ENCODE measurements at regions not wholly inside any gene's neighbourhood (a gene's known extent, or its start where the extent isn't known, plus 50 kb on each side); places are given as distances from the start of the nearest gene placed in this dataset.
"Not testable (repeated sequence)": the region's sequence is repeated elsewhere in the genome, so short reads cannot be mapped to it uniquely, and the experiment has no call there.

GRCh38 chrX:498901-499300, 112.2 kb upstream of the PPP2R3B start:
- H3K27me3 ChIP-seq (ENCODE audit: control insufficient read depth, insufficient read depth, low read length); H3K9me3 ChIP-seq (ENCODE audit: control insufficient read depth, insufficient read depth, low read length); H3K27ac ChIP-seq (ENCODE audit: low read length); H3K4me1 ChIP-seq (ENCODE audit: control insufficient read depth, insufficient read depth, low read length); H3K4me3 ChIP-seq (ENCODE audit: low read length); DNase-seq (ENCODE audit: low read depth, low spot score); H3K36me3 ChIP-seq (ENCODE audit: control insufficient read depth, insufficient read depth, low read length): not testable (repeated sequence)
- no CpG with 5 or more reads among the region's 12 CpGs for WGBS (ENCODE audit: insufficient coverage, insufficient read length)

GRCh38 chrX:499870-500364, 113.2 kb upstream of the PPP2R3B start:
- Histone ChIP-seq H3K27ac (ENCODE audit: low read length) (no peak overlapping the region), H3K4me1 (ENCODE audit: control insufficient read depth, insufficient read depth, low read length) (0 out of 2 replicates have a peak, but pooled peaks cover 1% of the 10 kb centered on the region), H3K9me3 (ENCODE audit: control insufficient read depth, insufficient read depth, low read length) (no peaks in the 10 kb centered on the region), H3K36me3 (ENCODE audit: control insufficient read depth, insufficient read depth, low read length) (no peaks in the 10 kb centered on the region), H3K4me3 (ENCODE audit: low read length) (peak overlapping the region; percentile 5; the same call in 1 of the 2 replicates), H3K27me3 (ENCODE audit: control insufficient read depth, insufficient read depth, low read length) (no peaks in the 10 kb centered on the region)
- no CpG with 5 or more reads among the region's 21 CpGs for WGBS (ENCODE audit: insufficient coverage, insufficient read length)
- DNase-seq (ENCODE audit: low read depth, low spot score): no peak

GRCh38 chrX:500481-501010, 113.8 kb upstream of the PPP2R3B start:
- H3K27ac ChIP-seq (ENCODE audit: low read length): no peak overlapping the region

GRCh38 chrX:506341-506740, 119.6 kb upstream of the PPP2R3B start:
- H3K9me3 ChIP-seq (ENCODE audit: control insufficient read depth, insufficient read depth, low read length): no peaks in the 10 kb centered on the region
- no peaks in the 10 kb centered on the region for H3K27me3 ChIP-seq (ENCODE audit: control insufficient read depth, insufficient read depth, low read length)
- 0 out of 2 replicates have a peak, but pooled peaks cover 2% of the 10 kb centered on the region for H3K4me1 ChIP-seq (ENCODE audit: control insufficient read depth, insufficient read depth, low read length)
- no CpG with 5 or more reads among the region's 8 CpGs for WGBS (ENCODE audit: insufficient coverage, insufficient read length)
- no peak overlapping the region for H3K4me3 ChIP-seq (ENCODE audit: low read length)
- no peaks in the 10 kb centered on the region for H3K36me3 ChIP-seq (ENCODE audit: control insufficient read depth, insufficient read depth, low read length)
- DNase-seq (ENCODE audit: low read depth, low spot score): no peak
- no peak overlapping the region for H3K27ac ChIP-seq (ENCODE audit: low read length)

More at GRCh38 chrX:500481-501010, 113.8 kb upstream of the PPP2R3B start:
- no peak overlapping the region for H3K4me3 ChIP-seq (ENCODE audit: low read length)
- H3K9me3 ChIP-seq (ENCODE audit: control insufficient read depth, insufficient read depth, low read length): no peaks in the 10 kb centered on the region
- no peak for DNase-seq (ENCODE audit: low read depth, low spot score)
- no peaks in the 10 kb centered on the region for H3K36me3 ChIP-seq (ENCODE audit: control insufficient read depth, insufficient read depth, low read length)
- H3K27me3 ChIP-seq (ENCODE audit: control insufficient read depth, insufficient read depth, low read length): no peaks in the 10 kb centered on the region
- H3K4me1 ChIP-seq (ENCODE audit: control insufficient read depth, insufficient read depth, low read length): 0 out of 2 replicates have a peak, but pooled peaks cover 1% of the 10 kb centered on the region
- WGBS (ENCODE audit: insufficient coverage, insufficient read length): no CpG with 5 or more reads among the region's 31 CpGs

- no CpG with 5 or more reads among the region's 8 CpGs for WGBS (ENCODE audit: insufficient coverage, insufficient read length)
- H3K27ac ChIP-seq (ENCODE audit: low read length): no peak overlapping the region
- H3K9me3 ChIP-seq (ENCODE audit: control insufficient read depth, insufficient read depth, low read length): no peaks in the 10 kb centered on the region
- no peak for DNase-seq (ENCODE audit: low read depth, low spot score)
- H3K4me3 ChIP-seq (ENCODE audit: low read length): no peak overlapping the region
- no peaks in the 10 kb centered on the region for H3K27me3 ChIP-seq (ENCODE audit: control insufficient read depth, insufficient read depth, low read length)
- H3K4me1 ChIP-seq (ENCODE audit: control insufficient read depth, insufficient read depth, low read length): 0 out of 2 replicates have a peak, but pooled peaks cover 2% of the 10 kb centered on the region
- no peaks in the 10 kb centered on the region for H3K36me3 ChIP-seq (ENCODE audit: control insufficient read depth, insufficient read depth, low read length)
These were observed 121.5 kb upstream of the PPP2R3B start for GRCh38 chrX:508163-508562.

- no CpG with 5 or more reads among the region's 5 CpGs for WGBS (ENCODE audit: insufficient coverage, insufficient read length)
- not testable (repeated sequence) for DNase-seq (ENCODE audit: low read depth, low spot score); H3K36me3 ChIP-seq (ENCODE audit: control insufficient read depth, insufficient read depth, low read length); H3K27ac ChIP-seq (ENCODE audit: low read length); H3K27me3 ChIP-seq (ENCODE audit: control insufficient read depth, insufficient read depth, low read length); H3K4me1 ChIP-seq (ENCODE audit: control insufficient read depth, insufficient read depth, low read length); H3K4me3 ChIP-seq (ENCODE audit: low read length); H3K9me3 ChIP-seq (ENCODE audit: control insufficient read depth, insufficient read depth, low read length)
These were observed 121.8 kb upstream of the SHOX start for GRCh38 chrX:508821-509220.

GRCh38 chrX:511089-511488, 119.5 kb upstream of the SHOX start:
- no CpG with 5 or more reads among the region's 4 CpGs for WGBS (ENCODE audit: insufficient coverage, insufficient read length)
- not testable (repeated sequence) for H3K4me3 ChIP-seq (ENCODE audit: low read length); H3K4me1 ChIP-seq (ENCODE audit: control insufficient read depth, insufficient read depth, low read length); H3K9me3 ChIP-seq (ENCODE audit: control insufficient read depth, insufficient read depth, low read length); H3K27me3 ChIP-seq (ENCODE audit: control insufficient read depth, insufficient read depth, low read length); DNase-seq (ENCODE audit: low read depth, low spot score); H3K27ac ChIP-seq (ENCODE audit: low read length); H3K36me3 ChIP-seq (ENCODE audit: control insufficient read depth, insufficient read depth, low read length)

GRCh38 chrX:518319-518718, 112.3 kb upstream of the SHOX start:
- Histone ChIP-seq H3K27ac (ENCODE audit: low read length) (no peak overlapping the region), H3K9me3 (ENCODE audit: control insufficient read depth, insufficient read depth, low read length) (no peaks in the 10 kb centered on the region), H3K27me3 (ENCODE audit: control insufficient read depth, insufficient read depth, low read length) (no peaks in the 10 kb centered on the region), H3K4me3 (ENCODE audit: low read length) (no peak overlapping the region), H3K4me1 (ENCODE audit: control insufficient read depth, insufficient read depth, low read length) (no peaks in the 10 kb centered on the region), H3K36me3 (ENCODE audit: control insufficient read depth, insufficient read depth, low read length) (no peaks in the 10 kb centered on the region)
- no peak for DNase-seq (ENCODE audit: low read depth, low spot score)
- no CpG with 5 or more reads among the region's 12 CpGs for WGBS (ENCODE audit: insufficient coverage, insufficient read length)

- DNase-seq (ENCODE audit: low read depth, low spot score): no peak
- no peaks in the 10 kb centered on the region for H3K36me3 ChIP-seq (ENCODE audit: control insufficient read depth, insufficient read depth, low read length)
- no CpG with 5 or more reads among the region's 9 CpGs for WGBS (ENCODE audit: insufficient coverage, insufficient read length)
- H3K4me1 ChIP-seq (ENCODE audit: control insufficient read depth, insufficient read depth, low read length): no peaks in the 10 kb centered on the region
- no peaks in the 10 kb centered on the region; the same call in 1 of the 2 replicates for H3K9me3 ChIP-seq (ENCODE audit: control insufficient read depth, insufficient read depth, low read length)
- no peaks in the 10 kb centered on the region for H3K27me3 ChIP-seq (ENCODE audit: control insufficient read depth, insufficient read depth, low read length)
- no peak overlapping the region for H3K4me3 ChIP-seq (ENCODE audit: low read length)
- H3K27ac ChIP-seq (ENCODE audit: low read length): no peak overlapping the region
These were observed 110.8 kb upstream of the SHOX start for GRCh38 chrX:519741-520140.

GRCh38 chrX:522456-522855, 108.1 kb upstream of the SHOX start:
- H3K9me3 ChIP-seq (ENCODE audit: control insufficient read depth, insufficient read depth, low read length): no peaks in the 10 kb centered on the region; the same call in 1 of the 2 replicates
- H3K27ac ChIP-seq (ENCODE audit: low read length): no peak overlapping the region
- H3K27me3 ChIP-seq (ENCODE audit: control insufficient read depth, insufficient read depth, low read length): no peaks in the 10 kb centered on the region
- H3K4me1 ChIP-seq (ENCODE audit: control insufficient read depth, insufficient read depth, low read length): no peaks in the 10 kb centered on the region
- no peak overlapping the region for H3K4me3 ChIP-seq (ENCODE audit: low read length)
- no peaks in the 10 kb centered on the region for H3K36me3 ChIP-seq (ENCODE audit: control insufficient read depth, insufficient read depth, low read length)
- DNase-seq (ENCODE audit: low read depth, low spot score): no peak

GRCh38 chrX:525134-525533, 105.5 kb upstream of the SHOX start:
- Histone ChIP-seq H3K36me3 (ENCODE audit: control insufficient read depth, insufficient read depth, low read length) (no peaks in the 10 kb centered on the region), H3K27ac (ENCODE audit: low read length) (no peak overlapping the region), H3K27me3 (ENCODE audit: control insufficient read depth, insufficient read depth, low read length) (no peaks in the 10 kb centered on the region), H3K9me3 (ENCODE audit: control insufficient read depth, insufficient read depth, low read length) (no peaks in the 10 kb centered on the region; the same call in 1 of the 2 replicates), H3K4me3 (ENCODE audit: low read length) (no peak overlapping the region), H3K4me1 (ENCODE audit: control insufficient read depth, insufficient read depth, low read length) (no peaks in the 10 kb centered on the region)
- WGBS (ENCODE audit: insufficient coverage, insufficient read length): no CpG with 5 or more reads among the region's 8 CpGs
- no peak for DNase-seq (ENCODE audit: low read depth, low spot score)

Data from iPS DF 6.9 (cell line).